H1 (cell line): ENCODE measurements at regions not wholly inside any gene's neighbourhood (a gene's known extent, or its start where the extent isn't known, plus 50 kb on each side); places are given as distances from the start of the nearest gene placed in this dataset.

ENCODE experiments used
- CTCF ChIA-PET: fragments of 300-600 bp; sonication (Branson Sonifier 250); formaldehyde crosslinking; loops from one replicate; lab custom pipeline; 2021; ENCODE audit not compliant: partially characterized antibody; lab: Charles Lee
- POLR2A ChIA-PET: fragments of 300-600 bp; sonication (Branson Sonifier 250); formaldehyde crosslinking; loops from one replicate; lab custom pipeline; 2021; ENCODE audit warnings: inconsistent platforms; ENCODE audit not compliant: partially characterized antibody; lab: Charles Lee
- DNase-seq, 2 experiments: peaks; one replicate each; pipeline versions ENCODE4 v3.0.0 to v3.0.0-alpha.2; 2010 to 2022; ENCODE audit warnings: low spot score in 2 of 2, low read depth in 1 of 2, mixed read lengths in 1 of 2
- FAIRE-seq: peaks from 2 replicates; lab custom pipeline; 2011; peaks lifted over from hg19 to GRCh38; lab: Jason Lieb, UNC
- H2AFZ ChIP-seq: 2 replicates; pipeline ENCODE4 v1.8.1; 2012; ENCODE audit warnings: low read length, inconsistent platforms
- H2AK5ac ChIP-seq: 2 replicates; pipeline ENCODE4 v1.6.1; 2013; ENCODE audit warnings: low read depth, low read length
- H2BK120ac ChIP-seq: replicated peaks from 2 replicates; pipeline ENCODE3; 2013; ENCODE audit warnings: low read depth, low read length, inconsistent platforms
- H2BK12ac ChIP-seq: 2 replicates; pipeline ENCODE4 v1.6.1; 2013; ENCODE audit warnings: low read depth, low read length
- H2BK15ac ChIP-seq: 2 replicates; pipeline ENCODE4 v1.6.1; 2013; ENCODE audit warnings: low read length
- H2BK20ac ChIP-seq: 2 replicates; pipeline ENCODE4 v1.6.1; 2013; ENCODE audit warnings: low read length
- H2BK5ac ChIP-seq: 2 replicates; pipeline ENCODE4 v1.6.1; 2013; ENCODE audit warnings: low read depth, low read length
- H3K14ac ChIP-seq: 2 replicates; pipeline ENCODE4 v1.6.1; 2013; ENCODE audit warnings: inconsistent platforms; ENCODE audit not compliant: insufficient read length
- H3K18ac ChIP-seq: 2 replicates; pipeline ENCODE4 v1.6.1; 2013; ENCODE audit warnings: low read length; ENCODE audit errors: extremely low read depth
- H3K23ac ChIP-seq: 2 replicates; pipeline ENCODE4 v1.6.1; 2013; ENCODE audit warnings: inconsistent platforms; ENCODE audit not compliant: insufficient read length
- H3K23me2 ChIP-seq: 2 replicates; pipeline ENCODE4 v1.6.1; 2013; ENCODE audit warnings: low read depth, low read length
- H3K27ac ChIP-seq: 2 replicates; pipeline ENCODE4 v1.6.1; 2011; ENCODE audit warnings: low read depth, low read length, inconsistent platforms
- H3K27me3 ChIP-seq, 4 experiments: replicated peaks in 1 of 4; 1 replicate in 1 of 4; 2 replicates in 3 of 4; pipeline versions ENCODE4 v1.6.1 to v1.8.1; 2011 to 2013; ENCODE audit warnings: low read length in 3 of 4, mild to moderate bottlenecking in 3 of 4, inconsistent platforms in 2 of 4, mixed read lengths in 2 of 4, moderate library complexity in 1 of 4; ENCODE audit not compliant: control insufficient read depth in 3 of 4, insufficient read depth in 3 of 4; ENCODE audit errors: extremely low read depth in 1 of 4
- H3K36me3 ChIP-seq, 4 experiments: 2 replicates each; pipeline versions ENCODE4 v1.6.1 to v1.8.1; 2011 to 2013; ENCODE audit warnings: mild to moderate bottlenecking in 4 of 4, low read length in 3 of 4, moderate library complexity in 2 of 4, control low read depth in 1 of 4, inconsistent platforms in 1 of 4; ENCODE audit not compliant: insufficient read depth in 4 of 4, control insufficient read depth in 2 of 4
- H3K4ac ChIP-seq: replicated peaks from 2 replicates; pipeline ENCODE3; 2013; ENCODE audit warnings: low read length, low read depth, mixed read lengths, inconsistent platforms; ENCODE audit not compliant: insufficient read length
- H3K4me1 ChIP-seq, 4 experiments: replicated peaks in 1 of 4; 1 replicate in 1 of 4; 2 replicates in 3 of 4; pipeline versions ENCODE4 v1.6.1 to v1.8.1; 2011 to 2013; ENCODE audit warnings: low read length in 3 of 4, inconsistent platforms in 2 of 4, mixed read lengths in 1 of 4; ENCODE audit not compliant: insufficient read depth in 4 of 4, control insufficient read depth in 3 of 4
- H3K4me2 ChIP-seq, 2 experiments: 2 replicates each; pipeline versions ENCODE4 v1.6.1 to v1.8.1; 2011 to 2013; ENCODE audit warnings: low read depth in 2 of 2, low read length in 2 of 2, control low read depth in 1 of 2, inconsistent platforms in 1 of 2, mild to moderate bottlenecking in 1 of 2; ENCODE audit not compliant: insufficient read depth in 1 of 2
- H3K4me3 ChIP-seq, 4 experiments: fragments of 200-600, 300-600 bp in 1 of 4; sonication (generic), shearing (Covaris generic), sonication (Bioruptor Twin) in 1 of 4; 2 replicates each; pipeline versions ENCODE4 v1.5.1 to v1.8.1; 2011 to 2016; ENCODE audit warnings: low read length in 4 of 4, low read depth in 3 of 4, control low read depth in 2 of 4, inconsistent platforms in 2 of 4, mild to moderate bottlenecking in 2 of 4, mixed read lengths in 1 of 4, moderate library complexity in 1 of 4; ENCODE audit not compliant: insufficient read depth in 2 of 4; ENCODE audit errors: extremely low read depth in 1 of 4
- H3K56ac ChIP-seq: replicated peaks from 2 replicates; pipeline ENCODE3; 2013; ENCODE audit warnings: low read depth, mild to moderate bottlenecking, mixed read lengths, low read length, inconsistent platforms; ENCODE audit not compliant: insufficient read length
- H3K79me1 ChIP-seq: 2 replicates; pipeline ENCODE4 v1.6.1; 2013; ENCODE audit warnings: low read depth, low read length, control low read depth
- H3K79me2 ChIP-seq, 2 experiments: 2 replicates each; pipeline versions ENCODE4 v1.6.1 to v1.8.1; 2012 to 2013; ENCODE audit warnings: low read length in 2 of 2, mild to moderate bottlenecking in 2 of 2, inconsistent platforms in 1 of 2; ENCODE audit not compliant: insufficient read depth in 2 of 2, control insufficient read depth in 1 of 2
- H3K9ac ChIP-seq, 4 experiments: replicated peaks in 1 of 4; 1 replicate in 1 of 4; 2 replicates in 3 of 4; pipeline versions ENCODE4 v1.6.1 to v1.8.1; 2011 to 2013; ENCODE audit warnings: low read depth in 3 of 4, low read length in 3 of 4, control low read depth in 2 of 4, mild to moderate bottlenecking in 2 of 4, moderate library complexity in 2 of 4, inconsistent platforms in 1 of 4; ENCODE audit errors: extremely low read depth in 1 of 4
- H3K9me3 ChIP-seq, 2 experiments: 2 replicates each; pipeline versions ENCODE4 v1.6.1 to v1.8.1; 2012 to 2013; ENCODE audit warnings: mild to moderate bottlenecking in 2 of 2, moderate library complexity in 2 of 2, control low read depth in 1 of 2, inconsistent platforms in 1 of 2, low read depth in 1 of 2, low read length in 1 of 2, mixed read lengths in 1 of 2; ENCODE audit not compliant: insufficient read depth in 2 of 2
- H4K20me1 ChIP-seq, 2 experiments: replicated peaks in 1 of 2; 2 replicates each; pipeline versions ENCODE3 to v1.8.1; 2011 to 2013; ENCODE audit warnings: inconsistent platforms in 2 of 2, low read length in 2 of 2, mild to moderate bottlenecking in 1 of 2; ENCODE audit not compliant: insufficient read depth in 2 of 2, control insufficient read depth in 1 of 2
- H4K5ac ChIP-seq: 2 replicates; pipeline ENCODE4 v1.6.1; 2013; ENCODE audit warnings: low read length, low read depth, mixed read lengths, inconsistent platforms; ENCODE audit not compliant: insufficient read length
- H4K8ac ChIP-seq: 2 replicates; pipeline ENCODE4 v1.8.0; 2013; ENCODE audit warnings: mild to moderate bottlenecking, moderate library complexity, low read length, inconsistent platforms; ENCODE audit not compliant: insufficient read depth; ENCODE audit errors: extremely low read depth
- H4K91ac ChIP-seq: replicated peaks from 2 replicates; pipeline ENCODE3; 2013; ENCODE audit warnings: low read length, mixed read lengths, inconsistent platforms; ENCODE audit not compliant: insufficient read length
- CTBP2 ChIP-seq: IDR thresholded peaks from 2 replicates; pipeline ENCODE4 v1.7.0; 2011; ENCODE audit warnings: borderline replicate concordance, mild to moderate bottlenecking, moderate library complexity, mixed read lengths, low read length; ENCODE audit not compliant: insufficient read depth, insufficient read length
- NANOG ChIP-seq: IDR thresholded peaks from 2 replicates; pipeline ENCODE4 v1.6.1; 2011; ENCODE audit warnings: low read length, low read depth, mild to moderate bottlenecking, inconsistent platforms; ENCODE audit not compliant: insufficient read depth, poor library complexity, severe bottlenecking
- POU5F1 ChIP-seq: IDR thresholded peaks from 2 replicates; pipeline ENCODE4 v1.6.1; 2011; ENCODE audit warnings: low read depth, mild to moderate bottlenecking, low read length, moderate library complexity
- RFX5 ChIP-seq: IDR thresholded peaks from 2 replicates; pipeline ENCODE4 v1.6.1; 2011; ENCODE audit warnings: low read depth, low read length, improper control_type of control experiment, borderline replicate concordance
- RNF2 ChIP-seq: fragments of 200-900, 300-1000 bp; sonication (generic); IDR thresholded peaks from 2 replicates; pipeline ENCODE4 v1.7.1; 2016; ENCODE audit warnings: borderline replicate concordance, low read depth, mild to moderate bottlenecking, antibody characterized with exemption, low read length; ENCODE audit not compliant: poor library complexity, severe bottlenecking; ENCODE audit errors: missing control alignments
- RXRA ChIP-seq: IDR thresholded peaks from 2 replicates; pipeline ENCODE4 v1.6.1; 2011; ENCODE audit warnings: low read depth, mild to moderate bottlenecking, low read length, moderate library complexity; ENCODE audit not compliant: insufficient read depth
- SIN3A ChIP-seq, 2 experiments: IDR thresholded peaks in 1 of 2; conservative IDR thresholded peaks in 1 of 2; 2 replicates each; pipeline ENCODE4 v1.6.1; 2011 to 2012; ENCODE audit warnings: low read length in 2 of 2, improper control_type of control experiment in 1 of 2, low read depth in 1 of 2, mild to moderate bottlenecking in 1 of 2
- SP2 ChIP-seq: IDR thresholded peaks from 2 replicates; pipeline ENCODE4 v1.6.1; 2012; ENCODE audit warnings: mild to moderate bottlenecking, low read length, inconsistent platforms
- SP4 ChIP-seq: IDR thresholded peaks from 2 replicates; pipeline ENCODE4 v1.6.1; 2012; ENCODE audit warnings: low read length, inconsistent platforms
- ZNF274 ChIP-seq: IDR thresholded peaks from 2 replicates; pipeline ENCODE4 v1.7.0; 2012; ENCODE audit warnings: low read length, borderline replicate concordance; ENCODE audit errors: extremely low read depth
- WGBS, 2 experiments: shearing (Covaris generic) in 1 of 2; methylation state at CpG; one replicate each; pipeline versions ENCODE4 v1.1.6 to v1.1.7; 2013 to 2015; ENCODE audit warnings: low lambda C conversion rate in 2 of 2, mixed read lengths in 2 of 2, inconsistent platforms in 1 of 2, low coverage in 1 of 2, missing lambda C conversion rate in 1 of 2; ENCODE audit not compliant: insufficient replicate concordance in 2 of 2, insufficient coverage in 1 of 2, insufficient read length in 1 of 2; ENCODE audit errors: extremely low coverage in 1 of 2, missing lambda C conversion rate in 1 of 2; 5-methylcytosine and 5-hydroxymethylcytosine counted together

DNA sequence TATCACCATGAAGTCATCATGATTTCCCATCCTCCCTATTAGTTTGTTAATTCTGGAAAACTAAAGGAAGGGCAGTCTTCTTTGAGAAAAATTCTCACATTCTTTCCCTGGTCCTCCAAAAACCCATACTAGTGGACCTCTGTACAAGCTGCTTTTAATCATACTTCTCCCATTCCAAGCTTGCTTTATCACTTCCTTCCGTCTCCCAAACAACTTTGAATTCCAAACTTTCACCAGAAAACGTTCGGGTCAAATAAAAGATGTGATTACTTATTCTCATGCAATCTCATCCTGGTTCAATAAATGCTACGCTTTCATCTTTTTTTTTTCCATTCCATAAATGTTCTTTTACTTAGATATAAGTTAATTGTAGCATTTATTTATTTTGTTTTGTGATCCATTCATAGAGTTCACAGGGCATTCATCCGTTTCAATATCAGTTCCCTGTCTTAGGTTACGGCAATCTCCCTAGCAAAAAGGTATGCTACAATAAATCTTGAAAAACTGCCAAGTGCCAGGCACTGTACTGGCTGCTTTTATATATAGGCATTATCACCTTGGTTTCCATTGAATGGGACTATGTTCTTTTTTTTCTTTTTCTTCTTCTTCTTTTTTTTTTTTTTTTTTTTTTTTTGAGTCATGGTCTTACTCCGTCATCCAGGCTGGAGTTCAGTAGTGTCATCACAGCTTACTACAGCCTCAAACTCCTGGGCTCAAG, 100.2 kb upstream of the GREM2 start:
- Histone ChIP-seq H2AK5ac (no peak overlapping the region), H3K36me3 (no peaks in the 10 kb centered on the region), H3K4me3 (no peak overlapping the region), H3K79me2 (no peaks in the 10 kb centered on the region), H3K4me1 (no peaks in the 10 kb centered on the region), H2BK20ac (no peak overlapping the region), H2AFZ (no peak overlapping the region), H2BK5ac (no peak overlapping the region), H3K27ac (no peak overlapping the region), H2BK120ac (no peak overlapping the region), H4K8ac (no peak overlapping the region), H2BK12ac (no peak overlapping the region), H3K27me3 (no peaks in the 10 kb centered on the region), H2BK15ac (no peak overlapping the region), H3K23me2 (no peaks in the 10 kb centered on the region), H4K91ac (no peak overlapping the region), H3K23ac (no peak overlapping the region), H4K5ac (no peak overlapping the region), H3K4ac (no peak overlapping the region), H3K18ac (no peak overlapping the region), H3K9me3 (no peaks in the 10 kb centered on the region), H3K14ac (no peak overlapping the region), H3K56ac (no peak overlapping the region), H3K4me2 (no peak overlapping the region), H3K79me1 (no peaks in the 10 kb centered on the region), H4K20me1 (no peaks in the 10 kb centered on the region), H3K9ac (no peak overlapping the region)
- ChIA-PET CTCF (interaction anchor here (0.6 kb wide), 2 partner anchors 31 to 645 kb away, joined by 3 to 4 read pairs; no protein-coding TSS in a partner anchor), POLR2A (no interaction called here)
- TF ChIP-seq RNF2, result no peak
- no peak for TF ChIP-seq SP4
- TF ChIP-seq RXRA, result no peak
- TF ChIP-seq CTBP2, result no peak
- TF ChIP-seq SP2, result no peak
- TF ChIP-seq RFX5, result no peak
- no peak for TF ChIP-seq ZNF274
- TF ChIP-seq NANOG, result no peak
- TF ChIP-seq POU5F1, result no peak
- no peak for TF ChIP-seq SIN3A (conservative IDR thresholded peaks at IDR 0.05 in 1 of 2, IDR thresholded peaks at IDR 0.05 in 1 of 2; ENCODE audit: low read depth in 1 of 2, low read length in 2 of 2)
- no peak for FAIRE-seq
- DNase-seq, result no peak
- 93% methylated on average over 7 of the region's 7 CpGs; no CpG with 5 or more reads in 1 of the 2 experiments for WGBS, 2 experiments
